Karpas-422 (cell line): ENCODE measurements at regions not wholly inside any gene's neighbourhood (a gene's known extent, or its start where the extent isn't known, plus 50 kb on each side); places are given as distances from the start of the nearest gene placed in this dataset. TPM values are rescaled to one million over a fixed set of nuclear protein-coding genes. Genes with fewer than 3 reads are reported as not detected.

Experiments used
- small RNA-seq: library from RNA; depleted of rRNA; stranded (forward); fragments of <200 nt; gene quantifications from one replicate; pipeline ENCODE3, GENCODE V24; 2014

Small RNA genes lying in the stretch of these regions (small RNA-seq; reads per million reads assigned to genes)
- gene RNU6-102P, result not detected
